Caco-2 (cell line): ENCODE measurements at regions not wholly inside any gene's neighbourhood (a gene's known extent, or its start where the extent isn't known, plus 50 kb on each side); places are given as distances from the start of the nearest gene placed in this dataset.

Experiments
- BruUV-seq: library from RNA; stranded (reverse); fragments of 400-500 nt; replicated peaks from 2 replicates; lab custom pipeline; 2021; lab: Mats Ljungman, UMichigan
- CTCF ChIA-PET: fragments of 300-600 bp; sonication (Branson Sonifier 250); formaldehyde crosslinking; loops from one replicate; lab custom pipeline; 2022; ENCODE audit warnings: antibody characterized with exemption; lab: Charles Lee
- POLR2A ChIA-PET: fragments of 300-600 bp; sonication (Branson Sonifier 250); formaldehyde crosslinking; loops from one replicate; lab custom pipeline; 2022; ENCODE audit warnings: antibody characterized with exemption; lab: Charles Lee
- DNase-seq, 2 experiments: peaks; one replicate each; pipeline versions ENCODE4 v3.0.0 to v3.0.0-alpha.2; 2020 to 2022
- H3K27me3 ChIP-seq: replicated peaks from 2 replicates; pipeline ENCODE4 v1.6.0; 2011; ENCODE audit warnings: low read length; ENCODE audit not compliant: control insufficient read depth, insufficient read depth
- H3K36me3 ChIP-seq: 2 replicates; pipeline ENCODE4 v1.5.1; 2011; ENCODE audit warnings: low read length; ENCODE audit not compliant: control insufficient read depth, insufficient read depth
- H3K4me1 ChIP-seq: fragments of 250-450 bp; sonication (Bioruptor Pico); 2 replicates; pipeline ENCODE4 v1.5.1; 2020; ENCODE audit warnings: mild to moderate bottlenecking
- H3K4me3 ChIP-seq: 2 replicates; pipeline ENCODE4 v1.5.1; 2011; ENCODE audit warnings: low read depth, mild to moderate bottlenecking, control low read depth, low read length
- H3K9me3 ChIP-seq: fragments of 250-450 bp; sonication (Bioruptor Pico); 2 replicates; pipeline ENCODE4 v1.5.1; 2020; ENCODE audit warnings: mild to moderate bottlenecking, moderate library complexity
- H3K27ac Mint-ChIP-seq: one replicate; pipeline ENCODE4 v1.8.0; 2022; ENCODE audit warnings: mixed read lengths; ENCODE audit not compliant: unreplicated experiment
- H3K27me3 Mint-ChIP-seq: one replicate; pipeline ENCODE4 v1.8.0; 2022; ENCODE audit warnings: mixed read lengths; ENCODE audit not compliant: insufficient read depth, unreplicated experiment
- H3K36me3 Mint-ChIP-seq: one replicate; pipeline ENCODE4 v1.8.0; 2022; ENCODE audit warnings: mild to moderate bottlenecking, mixed read lengths; ENCODE audit not compliant: insufficient read depth, unreplicated experiment
- H3K4me1 Mint-ChIP-seq: one replicate; pipeline ENCODE4 v1.8.0; 2022; ENCODE audit warnings: low read depth, mixed read lengths; ENCODE audit not compliant: unreplicated experiment
- H3K4me3 Mint-ChIP-seq: one replicate; pipeline ENCODE4 v1.8.0; 2022; ENCODE audit warnings: mild to moderate bottlenecking, moderate library complexity, mixed read lengths; ENCODE audit not compliant: unreplicated experiment
- H3K9me3 Mint-ChIP-seq: one replicate; pipeline ENCODE4 v1.8.0; 2022; ENCODE audit warnings: mixed read lengths; ENCODE audit not compliant: unreplicated experiment
- CTCF ChIP-seq, 2 experiments: fragments of 200-600 bp in 1 of 2; IDR thresholded peaks; 1 replicate in 1 of 2; 2 replicates in 1 of 2; pipeline versions ENCODE4 v1.5.1 to v1.8.0; 2011 to 2022; ENCODE audit warnings: antibody characterized with exemption in 1 of 2, control low read depth in 1 of 2, inconsistent platforms in 1 of 2, low read depth in 1 of 2, low read length in 1 of 2, mild to moderate bottlenecking in 1 of 2, moderate library complexity in 1 of 2; ENCODE audit not compliant: insufficient read depth in 1 of 2, severe bottlenecking in 1 of 2, unreplicated experiment in 1 of 2
- intact Hi-C: fragments of 100-400 bp; cut with micrococcal nuclease; formaldehyde crosslinking; loops from one replicate; pipeline ENCODE4 v1.10.0; 2022; ENCODE audit not compliant: unreplicated experiment

GRCh38 chr1:54456921-54457529, 50.8 kb upstream of the SSBP3 start:
- H3K36me3 Mint-ChIP-seq: no peaks in the 10 kb centered on the region
- no TSS peak for BruUV-seq
- DNase-seq: no peak
- H3K9me3 Mint-ChIP-seq: no peaks in the 10 kb centered on the region
- Histone ChIP-seq H3K36me3 (no peaks in the 10 kb centered on the region), H3K9me3 (no peaks in the 10 kb centered on the region), H3K4me1 (no peaks in the 10 kb centered on the region), H3K27me3 (no peaks in the 10 kb centered on the region), H3K4me3 (no peak overlapping the region)
- ChIA-PET POLR2A (no interaction called here), CTCF (interaction anchor here (0.6 kb wide), 1 partner anchor 43 kb away, joined by 5 read pairs; no protein-coding TSS in a partner anchor)
- no peaks in the 10 kb centered on the region for H3K27me3 Mint-ChIP-seq
- intact Hi-C loops: no loop called here
- no peaks in the 10 kb centered on the region for H3K4me1 Mint-ChIP-seq
- no peak overlapping the region for H3K27ac Mint-ChIP-seq
- H3K4me3 Mint-ChIP-seq: no peak overlapping the region
- TF ChIP-seq CTCF (IDR thresholded peaks at IDR 0.05; ENCODE audit: insufficient read depth in 1 of 2, low read depth in 1 of 2, low read length in 1 of 2, severe bottlenecking in 1 of 2, unreplicated experiment in 1 of 2): no peak

GRCh38 chr1:54456361-54456760, 50.2 kb upstream of the SSBP3 start:
- intact Hi-C loops: no loop called here
- ChIA-PET POLR2A (no interaction called here), CTCF (interaction anchor here (0.5 kb wide), 1 partner anchor 922 kb away, joined by 3 read pairs; no protein-coding TSS in a partner anchor)
- H3K4me1 Mint-ChIP-seq: no peaks in the 10 kb centered on the region
- H3K9me3 Mint-ChIP-seq: no peaks in the 10 kb centered on the region
- H3K27me3 Mint-ChIP-seq: no peaks in the 10 kb centered on the region
- Histone ChIP-seq H3K4me3 (no peak overlapping the region), H3K4me1 (no peaks in the 10 kb centered on the region), H3K36me3 (no peaks in the 10 kb centered on the region), H3K27me3 (no peaks in the 10 kb centered on the region), H3K9me3 (no peaks in the 10 kb centered on the region)
- BruUV-seq: no TSS peak
- no peak overlapping the region for H3K4me3 Mint-ChIP-seq
- H3K36me3 Mint-ChIP-seq: no peaks in the 10 kb centered on the region
- TF ChIP-seq CTCF (IDR thresholded peaks at IDR 0.05; ENCODE audit: insufficient read depth in 1 of 2, low read depth in 1 of 2, low read length in 1 of 2, severe bottlenecking in 1 of 2, unreplicated experiment in 1 of 2): no peak
- DNase-seq: no peak
- no peak overlapping the region for H3K27ac Mint-ChIP-seq
